H1 (cell line): ENCODE measurements at regions not wholly inside any gene's neighbourhood (a gene's known extent, or its start where the extent isn't known, plus 50 kb on each side); places are given as distances from the start of the nearest gene placed in this dataset.

Experiments used
- HDAC2 ChIP-seq, 2 experiments: fragments of 300-600 bp in 1 of 2; sonication (generic) in 1 of 2; IDR thresholded peaks; 2 replicates each; pipeline ENCODE4 v1.6.1; 2011 to 2012; ENCODE audit warnings: low read depth in 2 of 2, low read length in 2 of 2, mild to moderate bottlenecking in 2 of 2, moderate library complexity in 2 of 2, borderline replicate concordance in 1 of 2, inconsistent platforms in 1 of 2
- KDM4A ChIP-seq: IDR thresholded peaks from one replicate; pipeline ENCODE4 v1.7.1; 2012; ENCODE audit warnings: low read depth, mild to moderate bottlenecking, moderate library complexity, low read length, inconsistent platforms; ENCODE audit not compliant: severe bottlenecking
- NRF1 ChIP-seq: IDR thresholded peaks from 2 replicates; pipeline ENCODE4 v1.6.1; 2011; ENCODE audit warnings: mild to moderate bottlenecking, low read depth, low read length, improper control_type of control experiment
- SIRT6 ChIP-seq: IDR thresholded peaks from one replicate; pipeline ENCODE4 v1.7.1; 2012; ENCODE audit warnings: low read length, inconsistent platforms

- TF ChIP-seq NRF1 (no peak), SIRT6 (no peak), KDM4A (no peak), HDAC2 (IDR thresholded peaks at IDR 0.05; ENCODE audit: borderline replicate concordance in 1 of 2, low read depth in 2 of 2, low read length in 2 of 2) (no peak)
Measured at GRCh38 chr11:70839851-70840250, 412.5 kb downstream of the SHANK2 start (continued).
